K562 (cell line): ENCODE measurements at regions not wholly inside any gene's neighbourhood (a gene's known extent, or its start where the extent isn't known, plus 50 kb on each side); places are given as distances from the start of the nearest gene placed in this dataset.

Experiments
- ATAC-seq: fragments of 200-7000 bp; cut with Tn5 transposase; 3 replicates; pipeline ENCODE4 v1.9.1; 2020; ENCODE audit warnings: moderate library complexity
- BruUV-seq: library from RNA; stranded (reverse); fragments of 400-500 nt; replicated peaks from 2 replicates; lab custom pipeline; 2021; lab: Mats Ljungman, UMichigan
- CTCF ChIA-PET: fragments of 300-600 bp; formaldehyde crosslinking; extraction: SDS; loops from one replicate; lab custom pipeline; 2021; ENCODE audit warnings: low intra/inter-chr PET ratio; lab: Yijun Ruan, JAX
- POLR2A ChIA-PET: fragments of 300-600, 350-650 bp; sonication (Branson Sonifier 250); formaldehyde crosslinking; extraction: SDS; loops from one replicate; lab custom pipeline; 2021; ENCODE audit warnings: antibody characterized with exemption, inconsistent platforms; lab: Yijun Ruan, JAX
- DNase-seq, 4 experiments: peaks; one replicate each; pipeline versions ENCODE4 v3.0.0 to v3.0.0-alpha.2; 2011 to 2018; ENCODE audit warnings: low spot score in 3 of 4, mixed read lengths in 3 of 4; ENCODE audit errors: extremely low read depth in 1 of 4
- FAIRE-seq: peaks from 2 replicates; lab custom pipeline; 2011; peaks lifted over from hg19 to GRCh38; lab: Jason Lieb, UNC
- H2AFZ ChIP-seq: 2 replicates; pipeline ENCODE4 v1.6.0; 2011; ENCODE audit warnings: low read depth, low read length, control low read depth, inconsistent platforms
- H3K27ac ChIP-seq: fragments of 200-600 bp; 3 replicates; pipeline ENCODE4 v1.8.0; 2011; ENCODE audit warnings: low read depth, mild to moderate bottlenecking, control low read depth, inconsistent platforms, low read length, moderate library complexity, mixed read lengths; ENCODE audit errors: extremely low read depth
- H3K27me3 ChIP-seq, 2 experiments: fragments of 300-600 bp in 1 of 2; 2 replicates in 1 of 2; 3 replicates in 1 of 2; pipeline versions ENCODE4 v1.6.0 to v1.8.0; 2011; ENCODE audit warnings: inconsistent platforms in 2 of 2, low read length in 2 of 2, mild to moderate bottlenecking in 1 of 2, mixed read lengths in 1 of 2, moderate library complexity in 1 of 2; ENCODE audit not compliant: control insufficient read depth in 2 of 2, insufficient read depth in 2 of 2
- H3K36me3 ChIP-seq: fragments of 300-600 bp; 3 replicates; pipeline ENCODE4 v1.8.0; 2011; ENCODE audit warnings: mild to moderate bottlenecking, low read length, inconsistent platforms; ENCODE audit not compliant: control insufficient read depth, insufficient read depth
- H3K4me1 ChIP-seq, 2 experiments: fragments of 200-600 bp in 1 of 2; replicated peaks in 1 of 2; 2 replicates in 1 of 2; 3 replicates in 1 of 2; pipeline versions ENCODE4 v1.5.1 to v1.8.0; 2011; ENCODE audit warnings: inconsistent platforms in 2 of 2, low read length in 2 of 2, mild to moderate bottlenecking in 1 of 2, mixed read lengths in 1 of 2, moderate library complexity in 1 of 2; ENCODE audit not compliant: control insufficient read depth in 2 of 2, insufficient read depth in 2 of 2
- H3K4me2 ChIP-seq: 2 replicates; pipeline ENCODE4 v1.6.1; 2011; ENCODE audit warnings: low read length, control low read depth, inconsistent platforms, mixed read lengths; ENCODE audit not compliant: insufficient read depth
- H3K4me3 ChIP-seq: fragments of 200-600 bp; sonication (generic), shearing (Covaris generic); 2 replicates; pipeline ENCODE4 v1.5.1; 2016; ENCODE audit warnings: control low read depth, inconsistent platforms
- H3K79me2 ChIP-seq: fragments of 200-600 bp; 3 replicates; pipeline ENCODE4 v1.8.0; 2011; ENCODE audit warnings: low read length, inconsistent platforms; ENCODE audit not compliant: control insufficient read depth, insufficient read depth
- H3K9ac ChIP-seq, 2 experiments: 2 replicates each; pipeline versions ENCODE4 v1.6.0 to v1.6.1; 2011; ENCODE audit warnings: low read depth in 2 of 2, low read length in 2 of 2, control low read depth in 1 of 2, inconsistent platforms in 1 of 2, mild to moderate bottlenecking in 1 of 2, mixed read lengths in 1 of 2; ENCODE audit not compliant: insufficient read depth in 1 of 2
- H3K9me1 ChIP-seq: one replicate; pipeline ENCODE4 v1.6.0; 2011; ENCODE audit warnings: inconsistent platforms, mild to moderate bottlenecking, low read length, moderate library complexity; ENCODE audit not compliant: control insufficient read depth, insufficient read depth
- H3K9me3 ChIP-seq: replicated peaks from 2 replicates; pipeline ENCODE4 v1.5.1; 2011; ENCODE audit warnings: low read depth, low read length, inconsistent platforms; ENCODE audit not compliant: control insufficient read depth, insufficient read depth
- H4K20me1 ChIP-seq: replicated peaks from 2 replicates; pipeline ENCODE4 v1.6.1; 2011; ENCODE audit warnings: low read length, inconsistent platforms, mixed read lengths; ENCODE audit not compliant: control insufficient read depth, insufficient read depth
- BDP1 ChIP-seq: IDR thresholded peaks from 3 replicates; pipeline ENCODE4 v1.6.1; 2011; ENCODE audit not compliant: insufficient read length, insufficient read depth
- CHAMP1 ChIP-seq: fragments of 450-650 bp; IDR thresholded peaks from 2 replicates; pipeline ENCODE4 v1.6.1; 2016; ENCODE audit warnings: mild to moderate bottlenecking
- LCOR ChIP-seq: sonication (generic); formaldehyde crosslinking; IDR thresholded peaks from 2 replicates; pipeline ENCODE4 v1.8.0; 2022; ENCODE audit warnings: mild to moderate bottlenecking, missing genetic modification reagents
- MYBL2 ChIP-seq, 2 experiments: fragments of 450-650 bp in 1 of 2; sonication (generic) in 1 of 2; formaldehyde crosslinking in 1 of 2; IDR thresholded peaks; 2 replicates each; pipeline versions ENCODE4 v1.6.1 to v1.8.1; 2017 to 2022; ENCODE audit warnings: borderline replicate concordance in 1 of 2, inconsistent platforms in 1 of 2, low read depth in 1 of 2, mild to moderate bottlenecking in 1 of 2, missing genetic modification reagents in 1 of 2, moderate library complexity in 1 of 2
- NR4A1 ChIP-seq, 2 experiments: fragments of 250-450 bp in 1 of 2; fragments of 450-650 bp in 1 of 2; sonication (Bioruptor Pico) in 1 of 2; IDR thresholded peaks; 2 replicates each; pipeline versions ENCODE4 v1.4.0 to v1.6.1; 2016 to 2020; ENCODE audit warnings: mild to moderate bottlenecking in 2 of 2, missing compliant biosample characterization in 1 of 2, missing genetic modification characterization in 1 of 2, moderate library complexity in 1 of 2
- PCBP1 ChIP-seq: fragments of 200-400 bp; formaldehyde crosslinking; IDR thresholded peaks from 2 replicates; pipeline ENCODE4 v1.6.1; 2018; ENCODE audit warnings: mild to moderate bottlenecking, low read depth, low read length; ENCODE audit not compliant: poor library complexity, severe bottlenecking
- POLR2AphosphoS2 ChIP-seq: IDR thresholded peaks from 2 replicates; pipeline ENCODE4 v1.6.1; 2012; ENCODE audit warnings: low read length, improper control_type of control experiment
- ZNF12 ChIP-seq: sonication (generic); formaldehyde crosslinking; IDR thresholded peaks from 2 replicates; pipeline ENCODE4 v1.4.0; 2020; ENCODE audit warnings: mild to moderate bottlenecking, missing genetic modification reagents
- ZNF121 ChIP-seq: sonication (generic); formaldehyde crosslinking; conservative IDR thresholded peaks from 2 replicates; pipeline ENCODE4 v1.8.0; 2022; ENCODE audit warnings: missing genetic modification reagents
- WGBS: fragments of 100-300 bp; shearing (Covaris generic); methylation state at CpG from one replicate; pipeline ENCODE4 v1.1.6; 2016; ENCODE audit warnings: low coverage, mixed read lengths; ENCODE audit not compliant: insufficient coverage; ENCODE audit errors: missing lambda C conversion rate; 5-methylcytosine and 5-hydroxymethylcytosine counted together
- in situ Hi-C: fragments of 300-500 bp; cut with MboI; formaldehyde crosslinking; loops from 4 replicates; pipeline ENCODE4 v1.15.0; 2018; ENCODE audit warnings: inconsistent platforms, mixed read lengths
- intact Hi-C: fragments of 100-400 bp; cut with micrococcal nuclease; formaldehyde crosslinking; loops from 2 replicates; pipeline ENCODE4 v1.14.2; 2022

- TF ChIP-seq CHAMP1 (no peak), PCBP1 (no peak), NR4A1 (CRISPR knock-in tag; IDR thresholded peaks at IDR 0.05) (no peak), NR4A1 (tag; IDR thresholded peaks at IDR 0.05) (no peak), ZNF12 (CRISPR knock-in tag) (no peak), ZNF121 (CRISPR knock-in tag) (no peak), MYBL2 (IDR thresholded peaks at IDR 0.05; ENCODE audit: low read depth) (no peak), MYBL2 (CRISPR knock-in tag; IDR thresholded peaks at IDR 0.05; ENCODE audit: borderline replicate concordance) (no peak), BDP1 (no peak)
Measured at GRCh38 chr2:153020201-153020600, 301.8 kb downstream of the ARL6IP6 start (continued).

GRCh38 chr2:153005071-153005730 lies 286.8 kb downstream of the ARL6IP6 start:
- Histone ChIP-seq H3K4me1 (no peaks in the 10 kb centered on the region), H3K9me3 (peaks cover 3% of the 10 kb centered on the region; the same call in 1 of the 2 replicates), H3K4me2 (no peak overlapping the region), H4K20me1 (no peaks in the 10 kb centered on the region), H3K27me3 (no peaks in the 10 kb centered on the region), H3K9ac (no peak overlapping the region), H3K9me1 (no peaks in the 10 kb centered on the region), H3K36me3 (no peaks in the 10 kb centered on the region), H3K4me3 (no peak overlapping the region), H3K27ac (no peak overlapping the region), H3K79me2 (no peaks in the 10 kb centered on the region), H2AFZ (no peak overlapping the region)
- BruUV-seq, result no TSS peak
- 0% methylated on average over 5 of the region's 5 CpGs for WGBS
- DNase-seq (no peak), FAIRE-seq (no peak), ATAC-seq (no peak)
- no peak for TF ChIP-seq POLR2AphosphoS2
- TF ChIP-seq LCOR (CRISPR knock-in tag), result no peak
- POLR2A ChIA-PET, result no interaction called here
- intact Hi-C loops, result no loop called here
- in situ Hi-C loops, result no loop called here
- CTCF ChIA-PET, result no interaction called here
